ENCODE measurements at regions not wholly inside any gene's neighbourhood (a gene's known extent, or its start where the extent isn't known, plus 50 kb on each side); places are given as distances from the start of the nearest gene placed in this dataset.

- TF ChIP-seq SUZ12 (IDR thresholded peaks at IDR 0.05) (no peak), ZNF384 (IDR thresholded peaks at IDR 0.05) (no peak), CTBP1 (IDR thresholded peaks at IDR 0.05; ENCODE audit: borderline replicate concordance) (no peak), FOXM1 (IDR thresholded peaks at IDR 0.05; ENCODE audit: borderline replicate concordance) (no peak), ARNT (IDR thresholded peaks at IDR 0.05) (no peak), FOXA1 (IDR thresholded peaks at IDR 0.05) (no peak), SP1 (IDR thresholded peaks at IDR 0.05) (no peak), PKNOX1 (IDR thresholded peaks at IDR 0.05) (no peak)
These were observed 486.7 kb downstream of the FAM181B start for GRCh38 chr11:82246926-82247325.
